Thoracic aorta (tissue), 2 donors: ENCODE measurements at regions not wholly inside any gene's neighbourhood (a gene's known extent, or its start where the extent isn't known, plus 50 kb on each side); places are given as distances from the start of the nearest gene placed in this dataset.

Experiments used
- ATAC-seq: fragments of 150-250 bp; one replicate; pipeline ENCODE4 v1.8.0; 2017; ENCODE audit warnings: low read depth; ENCODE audit not compliant: insufficient number of reproducible peaks, low FRiP score
- DNase-seq: peaks from one replicate; pipeline ENCODE4 v3.0.0-alpha.2; 2020; ENCODE audit warnings: low spot score
- H3K27ac ChIP-seq, 2 donors: fragments of 200-600 bp; sonication (generic); 1 replicate in 1 of 2; 2 replicates in 1 of 2; pipeline ENCODE4 v1.5.1; 2016; ENCODE audit warnings: mild to moderate bottlenecking in 2 of 2, moderate library complexity in 2 of 2
- H3K27me3 ChIP-seq: fragments of 200-600 bp; sonication (generic); replicated peaks from 2 replicates; pipeline ENCODE4 v1.6.0; 2016; ENCODE audit warnings: mild to moderate bottlenecking; ENCODE audit not compliant: insufficient read depth
- H3K36me3 ChIP-seq: fragments of 200-600 bp; sonication (generic); one replicate; pipeline ENCODE4 v1.5.1; 2016
- H3K4me1 ChIP-seq, 2 donors: fragments of 200-600 bp; sonication (generic); 1 replicate in 1 of 2; 2 replicates in 1 of 2; pipeline versions ENCODE4 v1.5.1 to v1.6.0; 2016; ENCODE audit warnings: low read depth in 2 of 2, mild to moderate bottlenecking in 1 of 2; ENCODE audit not compliant: control insufficient read depth in 1 of 2
- H3K4me3 ChIP-seq: fragments of 200-600 bp; sonication (generic); 2 replicates; pipeline ENCODE4 v1.5.1; 2016; ENCODE audit warnings: mild to moderate bottlenecking
- H3K9me3 ChIP-seq: fragments of 200-600 bp; sonication (generic); 2 replicates; pipeline ENCODE4 v1.5.1; 2016
- CTCF ChIP-seq: fragments of 200-600 bp; sonication (generic); IDR thresholded peaks from one replicate; pipeline ENCODE4 v1.5.1; 2019; ENCODE audit warnings: antibody characterized with exemption

GRCh38 chr1:17991996-17992395 is 115.6 kb upstream of the IGSF21 start:
- DNase-seq: no peak
- no peak for TF ChIP-seq CTCF
- H3K27me3 ChIP-seq: no peaks in the 10 kb centered on the region
- H3K27ac ChIP-seq: no peak overlapping the region
- no peak overlapping the region for H3K4me3 ChIP-seq
- H3K4me1 ChIP-seq: no peaks in the 10 kb centered on the region
- H3K36me3 ChIP-seq: no peaks in the 10 kb centered on the region
- H3K9me3 ChIP-seq: no peaks in the 10 kb centered on the region
- ATAC-seq: no peak

GRCh38 chr1:17992800-17993199 is 114.8 kb upstream of the IGSF21 start:
- Histone ChIP-seq H3K36me3 (no peaks in the 10 kb centered on the region), H3K27me3 (no peaks in the 10 kb centered on the region), H3K4me1 (no peaks in the 10 kb centered on the region), H3K4me3 (no peak overlapping the region), H3K9me3 (no peaks in the 10 kb centered on the region), H3K27ac (no peak overlapping the region)
- ATAC-seq (no peak), DNase-seq (no peak)
- TF ChIP-seq CTCF: no peak

DNA sequence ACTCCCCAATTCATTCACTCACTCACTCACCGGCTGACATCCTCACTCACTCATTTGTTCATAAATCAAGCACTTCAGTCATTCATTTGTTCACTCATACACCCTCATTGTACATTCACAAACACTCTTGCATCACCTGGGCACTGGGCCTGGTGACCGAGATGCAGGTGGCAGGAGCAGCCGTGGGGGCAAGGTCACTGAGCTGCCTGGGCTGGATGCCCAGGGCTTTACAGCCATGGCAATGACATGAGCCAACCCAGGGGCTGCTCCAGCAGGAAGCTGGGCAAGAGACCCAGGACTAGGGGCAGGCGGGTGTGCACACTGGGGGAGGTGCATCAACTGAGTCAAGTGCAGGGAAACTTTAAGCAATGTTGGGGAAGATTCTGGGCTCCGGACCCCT is 113.6 kb upstream of the IGSF21 start:
- TF ChIP-seq CTCF: no peak
- no peak overlapping the region for H3K4me3 ChIP-seq
- no peaks in the 10 kb centered on the region for H3K9me3 ChIP-seq
- H3K36me3 ChIP-seq: no peaks in the 10 kb centered on the region
- no peaks in the 10 kb centered on the region for H3K27me3 ChIP-seq
- no peak overlapping the region for H3K27ac ChIP-seq
- no peak for DNase-seq
- no peak for ATAC-seq
- no peaks in the 10 kb centered on the region for H3K4me1 ChIP-seq

- H3K36me3 ChIP-seq: no peaks in the 10 kb centered on the region
- no peaks in the 10 kb centered on the region for H3K9me3 ChIP-seq
- TF ChIP-seq CTCF: no peak
- no peaks in the 10 kb centered on the region for H3K27me3 ChIP-seq
- H3K4me3 ChIP-seq: no peak overlapping the region
- H3K4me1 ChIP-seq: no peaks in the 10 kb centered on the region
- no peak overlapping the region for H3K27ac ChIP-seq
- ATAC-seq: no peak
- no peak for DNase-seq
Measured at GRCh38 chr1:17995480-17995879, 112.1 kb upstream of the IGSF21 start.

DNA sequence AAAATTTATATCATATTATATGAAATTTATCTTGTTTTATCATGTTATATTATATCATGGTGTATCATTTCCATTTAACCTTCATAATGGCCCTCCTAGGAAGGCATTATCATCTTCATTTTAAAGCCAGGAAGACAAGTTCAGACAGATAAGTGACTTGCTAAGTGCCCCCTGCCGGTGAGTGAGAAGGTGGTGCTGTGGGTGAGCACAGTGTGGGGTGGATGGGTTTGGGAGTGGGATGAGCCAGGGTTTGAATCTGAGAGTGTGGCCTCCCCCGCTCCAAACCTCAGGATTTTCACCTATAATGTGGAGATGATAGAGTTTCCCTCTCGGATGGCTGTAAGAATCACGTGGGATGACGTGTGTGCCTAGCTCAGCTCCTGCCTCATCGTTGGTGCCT is 108.7 kb upstream of the IGSF21 start:
- DNase-seq: no peak
- Histone ChIP-seq H3K27ac (no peak overlapping the region), H3K9me3 (no peaks in the 10 kb centered on the region), H3K27me3 (no peaks in the 10 kb centered on the region), H3K36me3 (no peaks in the 10 kb centered on the region), H3K4me3 (no peak overlapping the region), H3K4me1 (no peaks in the 10 kb centered on the region)
- no peak for ATAC-seq
- no peak for TF ChIP-seq CTCF
